GM12875 (cell line): ENCODE measurements at regions not wholly inside any gene's neighbourhood (a gene's known extent, or its start where the extent isn't known, plus 50 kb on each side); places are given as distances from the start of the nearest gene placed in this dataset.

Source experiments
- H3K4me3 ChIP-seq: one replicate; pipeline ENCODE4 v1.5.1; 2011; ENCODE audit warnings: low read depth, low read length, control low read depth
- CTCF ChIP-seq: IDR thresholded peaks from 2 replicates; pipeline ENCODE4 v1.5.1; 2011; ENCODE audit warnings: low read depth, mild to moderate bottlenecking, control low read depth, inconsistent platforms, low read length, moderate library complexity, borderline replicate concordance; ENCODE audit not compliant: insufficient read depth

- TF ChIP-seq CTCF: no peak
- H3K4me3 ChIP-seq: no peak overlapping the region
Observed at GRCh38 chr12:93242154-93242972, 135.4 kb upstream of the NUDT4 start.

GRCh38 chr12:93243382-93243688 is 134.4 kb upstream of the NUDT4 start:
- H3K4me3 ChIP-seq: no peak overlapping the region
- no peak for TF ChIP-seq CTCF

- no peak overlapping the region for H3K4me3 ChIP-seq
- no peak for TF ChIP-seq CTCF
Observed at GRCh38 chr12:93243689-93244513, 133.8 kb upstream of the NUDT4 start.

- no peak overlapping the region for H3K4me3 ChIP-seq
- no peak for TF ChIP-seq CTCF
Observed at GRCh38 chr12:93244514-93245077, 133.1 kb upstream of the NUDT4 start.

GRCh38 chr12:93245543-93245942 is 132.2 kb upstream of the NUDT4 start:
- no peak for TF ChIP-seq CTCF

GRCh38 chr12:93247313-93247991 is 130.3 kb upstream of the NUDT4 start:
- TF ChIP-seq CTCF: no peak
- H3K4me3 ChIP-seq: no peak overlapping the region

More at GRCh38 chr12:93245543-93245942, 132.2 kb upstream of the NUDT4 start:
- no peak overlapping the region for H3K4me3 ChIP-seq
